Smooth muscle cell of the brain vasculature (primary cell): ENCODE measurements at regions not wholly inside any gene's neighbourhood (a gene's known extent, or its start where the extent isn't known, plus 50 kb on each side); places are given as distances from the start of the nearest gene placed in this dataset.

Experiments
- DNase-seq: peaks from one replicate; pipeline ENCODE4 v3.0.0-alpha.2; 2012; ENCODE audit warnings: low read depth, low spot score

GRCh38 chr18:52045946-52046675, 293.9 kb upstream of the DCC start:
- DNase-seq = no peak

DNA sequence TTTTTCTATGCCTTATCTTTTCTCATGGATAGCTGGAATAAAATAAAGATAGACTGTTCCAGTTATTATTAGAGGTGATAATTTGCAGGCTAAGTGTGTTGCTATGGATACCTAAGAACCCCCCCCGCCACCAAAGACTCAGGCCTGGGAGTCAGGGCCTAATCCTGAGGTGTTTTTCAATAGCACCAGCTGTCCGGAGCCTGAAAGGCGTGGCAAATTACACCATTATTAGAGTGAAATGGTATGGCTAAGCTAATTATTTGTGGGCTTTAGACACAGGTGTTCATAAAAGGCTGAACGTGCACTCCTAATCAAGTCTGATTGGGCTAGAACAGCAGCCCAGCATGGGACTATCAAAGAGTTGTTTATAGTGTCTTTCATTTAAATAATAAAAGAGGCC, 293.2 kb upstream of the DCC start:
- no peak for DNase-seq

DNA sequence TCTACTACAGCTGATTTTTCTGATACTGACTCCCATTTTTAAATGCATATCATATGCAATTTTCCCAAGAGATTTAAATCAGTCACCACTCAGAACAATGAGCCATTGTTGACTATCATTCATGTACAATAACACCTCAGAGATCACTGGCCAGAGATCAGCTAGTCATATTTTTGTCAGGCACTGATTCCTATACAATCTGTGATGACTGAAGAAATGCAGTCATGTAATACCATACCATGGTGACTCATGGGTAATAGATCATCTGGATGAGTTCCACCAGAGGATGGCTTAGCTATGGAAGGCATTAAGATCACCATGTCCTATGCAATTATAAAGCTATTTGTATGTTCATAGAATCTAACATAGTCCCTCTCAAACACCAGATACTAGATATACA, 285.7 kb upstream of the DCC start:
- no peak for DNase-seq

GRCh38 chr18:52060607-52061304, 279.2 kb upstream of the DCC start:
- no peak for DNase-seq

DNA sequence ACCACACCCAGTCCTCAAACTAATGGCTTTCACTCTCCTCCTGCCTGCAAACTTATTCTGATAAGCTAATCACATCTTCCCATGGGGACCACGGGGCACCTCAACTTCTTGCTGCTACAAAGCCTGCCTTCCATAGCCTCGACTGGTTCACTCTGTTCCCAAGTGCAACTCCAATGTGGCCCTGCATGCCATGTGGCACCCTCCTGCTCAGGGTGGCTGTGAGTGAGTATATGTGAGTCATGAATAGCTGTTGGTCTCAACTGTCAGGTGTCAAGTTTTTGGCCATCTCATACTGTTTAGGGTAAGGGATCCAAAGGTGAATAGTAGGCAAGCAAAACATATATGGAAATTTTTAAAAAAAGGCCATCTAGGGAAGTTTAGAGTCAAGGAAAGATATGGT, 276.1 kb upstream of the DCC start:
- DNase-seq = no peak

GRCh38 chr18:52069201-52069600, 270.8 kb upstream of the DCC start:
- no peak for DNase-seq

- no peak for DNase-seq
Measured at GRCh38 chr18:52070291-52070756, 269.7 kb upstream of the DCC start.

- DNase-seq = no peak
Measured at GRCh38 chr18:52077251-52077983, 262.6 kb upstream of the DCC start.

GRCh38 chr18:52082246-52082645, 257.8 kb upstream of the DCC start:
- DNase-seq = no peak

- no peak for DNase-seq
Measured at GRCh38 chr18:52087140-52087539, 252.9 kb upstream of the DCC start.

GRCh38 chr18:52090005-52090404, 250.0 kb upstream of the DCC start:
- DNase-seq = no peak

GRCh38 chr18:52093171-52093570, 246.8 kb upstream of the DCC start:
- DNase-seq = no peak

- no peak for DNase-seq
Measured at GRCh38 chr18:52118684-52119083, 221.3 kb upstream of the DCC start.

GRCh38 chr18:52130624-52131301, 209.2 kb upstream of the DCC start:
- no peak for DNase-seq

- DNase-seq = no peak
Measured at GRCh38 chr18:52131845-52132244, 208.2 kb upstream of the DCC start.

DNA sequence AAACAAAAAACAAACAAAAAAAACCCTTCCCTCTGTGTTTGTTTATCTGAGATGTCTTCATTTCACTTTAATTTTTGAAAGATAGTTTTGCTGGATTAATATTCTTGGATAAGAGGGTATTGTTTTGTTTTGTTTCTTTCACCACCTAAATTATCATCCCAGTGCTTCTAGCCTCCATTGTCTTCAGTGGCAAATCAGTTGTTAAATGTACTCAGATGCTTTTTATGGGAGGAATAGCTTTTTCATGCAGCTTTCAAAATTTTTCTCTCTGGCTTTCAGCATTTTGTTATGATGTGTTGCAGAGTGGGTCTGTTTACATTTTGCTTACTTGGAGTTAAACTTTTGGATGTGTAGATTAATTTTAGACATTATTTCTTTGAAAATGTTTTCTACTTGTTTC, 203.5 kb upstream of the DCC start:
- DNase-seq = no peak

DNA sequence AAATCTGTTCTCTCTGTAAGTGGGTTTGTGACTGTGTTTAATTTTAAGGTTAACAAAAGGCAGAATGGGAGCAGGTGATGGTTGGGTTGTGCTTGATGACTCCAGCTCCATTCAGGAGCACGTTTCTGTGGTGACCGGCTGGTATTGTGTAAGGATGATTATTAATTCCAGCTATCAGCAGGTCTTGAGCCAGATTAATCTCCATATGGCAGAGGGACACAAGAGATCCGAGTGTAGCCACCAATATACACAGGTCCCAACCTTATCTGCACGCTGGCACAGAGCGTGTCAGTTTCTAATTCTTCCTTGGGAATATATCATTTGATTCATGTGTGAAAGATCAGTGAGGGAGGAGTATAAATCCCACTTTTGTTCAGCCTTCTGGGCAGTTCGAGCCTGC, 199.0 kb upstream of the DCC start:
- no peak for DNase-seq

GRCh38 chr18:52150050-52150449, 189.9 kb upstream of the DCC start:
- no peak for DNase-seq

DNA sequence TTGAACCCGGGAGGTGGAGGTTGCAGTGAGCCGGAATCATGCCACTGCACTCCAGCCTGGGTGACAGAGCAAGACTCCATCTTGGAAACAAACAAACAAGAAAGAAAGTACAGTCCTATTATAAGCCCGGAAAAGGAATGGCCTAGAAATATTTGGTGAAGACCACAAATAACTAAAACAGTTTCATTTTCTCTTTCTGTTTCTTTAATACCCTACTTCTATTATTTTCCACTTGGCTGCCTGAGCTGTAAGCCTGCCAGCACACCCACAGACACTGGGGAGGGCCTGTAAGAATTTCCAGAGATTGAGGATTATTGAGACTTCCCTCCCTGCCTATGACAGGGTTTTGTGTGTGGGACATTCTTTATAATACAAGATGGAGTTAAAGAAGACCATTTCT, 188.0 kb upstream of the DCC start:
- DNase-seq = no peak

DNA sequence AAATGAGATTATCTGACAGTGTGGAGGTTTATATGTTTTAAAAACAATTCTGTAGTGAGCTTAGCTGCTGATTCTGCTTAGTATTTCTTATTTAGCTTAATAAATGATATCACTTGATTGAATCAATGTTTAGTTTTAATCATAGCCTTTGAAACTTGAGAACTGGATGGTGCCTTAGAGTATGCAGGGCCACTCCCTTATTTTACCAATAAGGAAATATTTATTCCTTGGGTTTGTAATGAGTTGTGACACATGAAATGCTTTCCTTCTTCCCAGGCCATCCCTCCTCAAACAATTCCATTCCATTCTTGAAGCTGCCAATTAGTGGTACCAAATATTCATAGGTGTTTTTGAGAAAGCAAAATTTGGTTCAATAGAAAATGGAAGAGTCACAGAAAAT, 183.8 kb upstream of the DCC start:
- DNase-seq = no peak

- DNase-seq = no peak
Measured at GRCh38 chr18:52160636-52161035, 179.4 kb upstream of the DCC start.

DNA sequence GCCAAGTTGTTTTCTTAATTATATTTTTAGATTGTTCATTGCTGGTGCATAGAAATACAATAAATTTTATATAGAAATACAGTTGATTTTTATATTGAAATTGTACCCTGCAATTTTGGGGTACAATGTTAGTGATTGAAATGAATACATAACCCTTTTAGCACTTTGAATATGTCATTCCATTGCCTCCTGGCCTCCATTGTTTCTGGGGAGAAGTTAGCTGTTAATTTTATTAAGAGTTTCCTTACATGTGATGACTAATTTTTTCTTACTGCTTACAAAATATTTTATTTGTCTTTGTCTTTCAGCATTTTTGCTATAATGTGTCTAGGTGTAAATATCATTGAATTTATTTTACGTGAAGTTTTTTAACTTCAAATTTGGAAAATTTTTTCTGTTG, 176.5 kb upstream of the DCC start:
- no peak for DNase-seq
